Neuronal stem cell (in vitro differentiated cells): ENCODE measurements at regions not wholly inside any gene's neighbourhood (a gene's known extent, or its start where the extent isn't known, plus 50 kb on each side); places are given as distances from the start of the nearest gene placed in this dataset.

Experiments used
- DNase-seq: peaks from one replicate; pipeline ENCODE4 v3.0.0-alpha.2; 2013; ENCODE audit warnings: low spot score
- H2AFZ ChIP-seq: one replicate; pipeline ENCODE4 v1.6.1; 2013; ENCODE audit warnings: mild to moderate bottlenecking, low read length, inconsistent platforms
- H2AK5ac ChIP-seq: 2 replicates; pipeline ENCODE4 v1.6.1; 2013; ENCODE audit warnings: low read depth, mild to moderate bottlenecking, inconsistent platforms, low read length, moderate library complexity, mixed read lengths
- H2BK120ac ChIP-seq: 2 replicates; pipeline ENCODE4 v1.6.1; 2013; ENCODE audit warnings: low read depth, mild to moderate bottlenecking, inconsistent platforms, low read length, moderate library complexity, mixed read lengths
- H2BK12ac ChIP-seq: one replicate; pipeline ENCODE4 v1.6.1; 2013; ENCODE audit warnings: low read length, inconsistent platforms
- H2BK15ac ChIP-seq: 2 replicates; pipeline ENCODE4 v1.6.1; 2013; ENCODE audit warnings: mild to moderate bottlenecking, low read length, inconsistent platforms, mixed read lengths
- H2BK5ac ChIP-seq: one replicate; pipeline ENCODE4 v1.6.1; 2013; ENCODE audit warnings: inconsistent platforms, mild to moderate bottlenecking, low read length, moderate library complexity
- H3K14ac ChIP-seq: one replicate; pipeline ENCODE4 v1.6.1; 2013; ENCODE audit warnings: low read length, inconsistent platforms
- H3K18ac ChIP-seq: 2 replicates; pipeline ENCODE4 v1.6.1; 2013; ENCODE audit warnings: low read length, inconsistent platforms
- H3K23ac ChIP-seq: 2 replicates; pipeline ENCODE4 v1.6.1; 2013; ENCODE audit warnings: low read depth, mild to moderate bottlenecking, mixed read lengths, low read length, inconsistent platforms; ENCODE audit not compliant: poor library complexity
- H3K27ac ChIP-seq: replicated peaks from 3 replicates; pipeline ENCODE4 v1.5.1; 2013; ENCODE audit warnings: low read length, inconsistent platforms
- H3K27me3 ChIP-seq, 3 experiments: 2 replicates each; pipeline ENCODE4 v1.6.1; 2013; ENCODE audit warnings: low read length in 3 of 3, mild to moderate bottlenecking in 2 of 3, inconsistent platforms in 1 of 3, low read depth in 1 of 3, mixed read lengths in 1 of 3, moderate library complexity in 1 of 3; ENCODE audit not compliant: control insufficient read depth in 3 of 3, insufficient read depth in 3 of 3
- H3K36me3 ChIP-seq, 2 donors: replicated peaks in 1 of 2; 2 replicates each; pipeline ENCODE4 v1.6.1; 2013; ENCODE audit warnings: low read length in 2 of 2; ENCODE audit not compliant: control insufficient read depth in 2 of 2, insufficient read depth in 2 of 2
- H3K4ac ChIP-seq: 2 replicates; pipeline ENCODE4 v1.6.1; 2013; ENCODE audit warnings: inconsistent platforms, mild to moderate bottlenecking, low read length, moderate library complexity
- H3K4me1 ChIP-seq, 2 donors: 1 replicate in 1 of 2; 2 replicates in 1 of 2; pipeline ENCODE4 v1.6.1; 2013; ENCODE audit warnings: low read length in 2 of 2, low read depth in 1 of 2; ENCODE audit not compliant: control insufficient read depth in 2 of 2, insufficient read depth in 1 of 2
- H3K4me2 ChIP-seq: one replicate; pipeline ENCODE4 v1.6.1; 2013; ENCODE audit warnings: mild to moderate bottlenecking, low read length, inconsistent platforms; ENCODE audit not compliant: insufficient read depth, poor library complexity, severe bottlenecking
- H3K4me3 ChIP-seq, 2 donors: 2 replicates each; pipeline ENCODE4 v1.5.1; 2013; ENCODE audit warnings: low read length in 2 of 2, mild to moderate bottlenecking in 2 of 2, inconsistent platforms in 1 of 2, moderate library complexity in 1 of 2
- H3K79me1 ChIP-seq: one replicate; pipeline ENCODE4 v1.6.1; 2013; ENCODE audit warnings: low read depth, mild to moderate bottlenecking, inconsistent platforms, low read length, moderate library complexity
- H3K9ac ChIP-seq: one replicate; pipeline ENCODE4 v1.6.1; 2013; ENCODE audit warnings: mild to moderate bottlenecking, low read depth, low read length, inconsistent platforms; ENCODE audit not compliant: poor library complexity
- H3K9me3 ChIP-seq, 2 donors: replicated peaks in 1 of 2; 2 replicates each; pipeline versions ENCODE3 to v1.6.1; 2013; ENCODE audit warnings: low read length in 2 of 2, mild to moderate bottlenecking in 2 of 2, inconsistent platforms in 1 of 2, low read depth in 1 of 2, mixed read lengths in 1 of 2, moderate library complexity in 1 of 2; ENCODE audit not compliant: control insufficient read depth in 2 of 2, insufficient read depth in 1 of 2
- H4K8ac ChIP-seq: one replicate; pipeline ENCODE4 v1.6.1; 2013; ENCODE audit warnings: low read depth, mild to moderate bottlenecking, inconsistent platforms, low read length, moderate library complexity
- H4K91ac ChIP-seq: one replicate; pipeline ENCODE4 v1.6.1; 2013; ENCODE audit warnings: low read length, low read depth, mild to moderate bottlenecking, inconsistent platforms; ENCODE audit not compliant: poor library complexity
- WGBS, 2 donors: extraction: QIAGEN DNeasy Blood & Tissue Kit; methylation state at CpG; one replicate each; pipeline ENCODE4 v1.1.7; 2013; ENCODE audit warnings: missing lambda C conversion rate in 2 of 2, mixed read lengths in 1 of 2; ENCODE audit not compliant: insufficient read length in 2 of 2, insufficient replicate concordance in 1 of 2; ENCODE audit errors: extremely low coverage in 2 of 2; 5-methylcytosine and 5-hydroxymethylcytosine counted together

- H3K18ac ChIP-seq: no peak overlapping the region
- H3K4me2 ChIP-seq: no peak overlapping the region
- no peaks in the 10 kb centered on the region for H3K36me3 ChIP-seq
- H3K4ac ChIP-seq: no peak overlapping the region
- H2BK120ac ChIP-seq: no peak overlapping the region
- no peak overlapping the region for H2BK15ac ChIP-seq
- no peak overlapping the region for H2BK12ac ChIP-seq
- no peak for DNase-seq
- no peak overlapping the region for H4K8ac ChIP-seq
- H3K79me1 ChIP-seq: no peaks in the 10 kb centered on the region
- H2BK5ac ChIP-seq: no peak overlapping the region
- no peak overlapping the region for H3K14ac ChIP-seq
- no peaks in the 10 kb centered on the region for H3K9me3 ChIP-seq
- no peak overlapping the region for H3K9ac ChIP-seq
- H2AK5ac ChIP-seq: no peak overlapping the region
- H2AFZ ChIP-seq: no peak overlapping the region
- no peak overlapping the region for H3K4me3 ChIP-seq
- H3K4me1 ChIP-seq: no peaks in the 10 kb centered on the region
- no peak overlapping the region for H4K91ac ChIP-seq
- no peak overlapping the region for H3K23ac ChIP-seq
- no CpG with 5 or more reads among the region's 6 CpGs for WGBS, 2 donors
- H3K27me3 ChIP-seq: no peaks in the 10 kb centered on the region
- no peak overlapping the region for H3K27ac ChIP-seq
These were observed 200.1 kb upstream of the VCX3A start for GRCh38 chrX:6734844-6735634.

GRCh38 chrX:6732101-6732500 is 197.2 kb upstream of the VCX3A start:
- H2AK5ac ChIP-seq: no peak overlapping the region
- no peaks in the 10 kb centered on the region for H3K4me1 ChIP-seq
- H3K4me3 ChIP-seq: no peak overlapping the region
- H3K27ac ChIP-seq: no peak overlapping the region
- no peak overlapping the region for H3K4ac ChIP-seq
- H3K4me2 ChIP-seq: no peak overlapping the region
- WGBS, 2 donors: no CpG with 5 or more reads among the region's 1 CpG
- no peak overlapping the region for H3K18ac ChIP-seq
- no peak overlapping the region for H3K23ac ChIP-seq
- no peaks in the 10 kb centered on the region for H3K9me3 ChIP-seq
- no peak overlapping the region for H4K8ac ChIP-seq
- DNase-seq: no peak
- H2BK12ac ChIP-seq: no peak overlapping the region
- no peaks in the 10 kb centered on the region for H3K27me3 ChIP-seq
- H3K9ac ChIP-seq: no peak overlapping the region
- H2BK15ac ChIP-seq: no peak overlapping the region
- no peak overlapping the region for H3K14ac ChIP-seq
- H3K36me3 ChIP-seq: no peaks in the 10 kb centered on the region
- no peak overlapping the region for H2AFZ ChIP-seq
- no peaks in the 10 kb centered on the region for H3K79me1 ChIP-seq
- H2BK120ac ChIP-seq: no peak overlapping the region
- no peak overlapping the region for H2BK5ac ChIP-seq
- H4K91ac ChIP-seq: no peak overlapping the region

GRCh38 chrX:6729626-6730025 is 194.7 kb upstream of the VCX3A start:
- Histone ChIP-seq H2BK5ac (no peak overlapping the region), H3K14ac (no peak overlapping the region), H2BK120ac (no peak overlapping the region), H3K4me2 (no peak overlapping the region), H2AK5ac (no peak overlapping the region), H2AFZ (no peak overlapping the region), H4K91ac (no peak overlapping the region), H3K36me3 (no peaks in the 10 kb centered on the region), H3K79me1 (no peaks in the 10 kb centered on the region), H3K9ac (no peak overlapping the region), H3K4me3 (no peak overlapping the region), H3K4ac (no peak overlapping the region), H3K4me1 (no peaks in the 10 kb centered on the region), H3K18ac (no peak overlapping the region), H3K9me3 (no peaks in the 10 kb centered on the region), H2BK15ac (no peak overlapping the region), H2BK12ac (no peak overlapping the region), H3K27me3 (no peaks in the 10 kb centered on the region), H3K27ac (no peak overlapping the region), H4K8ac (no peak overlapping the region), H3K23ac (no peak overlapping the region)
- no CpG with 5 or more reads among the region's 9 CpGs for WGBS, 2 donors
- DNase-seq: no peak

- Histone ChIP-seq H3K36me3 (no peaks in the 10 kb centered on the region), H2BK5ac (no peak overlapping the region), H3K27ac (no peak overlapping the region), H2BK120ac (no peak overlapping the region), H3K4me1 (no peaks in the 10 kb centered on the region), H3K9ac (no peak overlapping the region), H3K4me3 (no peak overlapping the region), H3K27me3 (no peaks in the 10 kb centered on the region), H3K18ac (no peak overlapping the region), H2AFZ (no peak overlapping the region), H3K4ac (no peak overlapping the region), H2BK15ac (no peak overlapping the region), H3K79me1 (no peaks in the 10 kb centered on the region), H3K14ac (no peak overlapping the region), H2BK12ac (no peak overlapping the region), H3K9me3 (no peaks in the 10 kb centered on the region), H4K8ac (no peak overlapping the region), H3K4me2 (no peak overlapping the region), H2AK5ac (no peak overlapping the region), H3K23ac (no peak overlapping the region), H4K91ac (no peak overlapping the region)
- WGBS, 2 donors: no CpG with 5 or more reads among the region's 6 CpGs
- no peak for DNase-seq
These were observed 183.8 kb upstream of the VCX3A start for GRCh38 chrX:6718766-6719165.
